ENCODE measurements at regions not wholly inside any gene's neighbourhood (a gene's known extent, or its start where the extent isn't known, plus 50 kb on each side); places are given as distances from the start of the nearest gene placed in this dataset.

DNA sequence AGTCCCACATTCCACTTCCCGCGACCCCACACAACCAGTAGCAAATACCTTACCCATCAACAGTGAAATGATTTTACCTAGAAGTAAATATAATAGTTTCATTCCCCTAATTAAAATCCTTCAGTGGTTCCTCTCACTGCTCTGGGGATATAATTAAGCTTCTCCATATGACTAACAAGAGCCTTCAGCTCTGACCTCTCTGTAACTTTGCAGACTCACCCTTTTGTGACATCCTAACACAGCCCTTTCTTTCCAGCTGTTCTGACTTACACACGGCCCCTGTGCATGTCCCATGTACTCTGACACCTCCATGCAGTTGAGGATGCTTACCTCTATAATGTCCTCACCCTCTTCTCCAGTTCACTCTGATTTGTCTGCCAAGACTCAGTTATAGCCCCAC is 137.3 kb upstream of the SPAG17 start:
- no peaks in the 10 kb centered on the region for H3K36me3 Mint-ChIP-seq (ENCODE audit: insufficient read depth, unreplicated experiment)
- BruUV-seq (replicated peaks), result no TSS peak
- POLR2A ChIA-PET, result no interaction called here
- peaks cover 18% of the 10 kb centered on the region for H3K9me3 Mint-ChIP-seq (ENCODE audit: unreplicated experiment)
- H3K4me1 Mint-ChIP-seq (ENCODE audit: low read depth, unreplicated experiment), result peaks cover 14% of the 10 kb centered on the region
- Histone ChIP-seq H3K27me3 (replicated peaks; ENCODE audit: control insufficient read depth, insufficient read depth, low read length) (no peaks in the 10 kb centered on the region), H3K36me3 (ENCODE audit: control insufficient read depth, insufficient read depth, low read length) (no peaks in the 10 kb centered on the region), H3K4me3 (ENCODE audit: low read depth, low read length) (no peak overlapping the region), H3K4me1 (peaks cover 10% of the 10 kb centered on the region), H3K9me3 (peaks cover 3% of the 10 kb centered on the region; the same call in 1 of the 2 replicates)
- H3K27me3 Mint-ChIP-seq (ENCODE audit: insufficient read depth, unreplicated experiment), result no peaks in the 10 kb centered on the region
- no peak for TF ChIP-seq CTCF (IDR thresholded peaks at IDR 0.05; ENCODE audit: insufficient read depth in 1 of 2, low read depth in 1 of 2, low read length in 1 of 2, severe bottlenecking in 1 of 2, unreplicated experiment in 1 of 2)
- CTCF ChIA-PET, result no interaction called here
- H3K4me3 Mint-ChIP-seq (ENCODE audit: unreplicated experiment), result no peak overlapping the region
- peak overlapping the region; percentile 53 for H3K27ac Mint-ChIP-seq (ENCODE audit: unreplicated experiment)
- intact Hi-C loops (cut with micrococcal nuclease; ENCODE audit: unreplicated experiment), result no loop called here
- DNase-seq, result no peak

- ChIA-PET CTCF (no interaction called here), POLR2A (no interaction called here)
- peaks cover 3% of the 10 kb centered on the region; the same call in 1 of the 2 replicates for H3K9me3 ChIP-seq
- no peaks in the 10 kb centered on the region for H3K36me3 Mint-ChIP-seq (ENCODE audit: insufficient read depth, unreplicated experiment)
- BruUV-seq (replicated peaks), result no TSS peak
- no peaks in the 10 kb centered on the region for H3K27me3 Mint-ChIP-seq (ENCODE audit: insufficient read depth, unreplicated experiment)
- peak overlapping the region; percentile 53 for H3K27ac Mint-ChIP-seq (ENCODE audit: unreplicated experiment)
- H3K4me1 ChIP-seq, result peaks cover 5% of the 10 kb centered on the region
- peaks cover 12% of the 10 kb centered on the region for H3K4me1 Mint-ChIP-seq (ENCODE audit: low read depth, unreplicated experiment)
- H3K27me3 ChIP-seq (replicated peaks; ENCODE audit: control insufficient read depth, insufficient read depth, low read length), result no peaks in the 10 kb centered on the region
- H3K36me3 ChIP-seq (ENCODE audit: control insufficient read depth, insufficient read depth, low read length), result no peaks in the 10 kb centered on the region
- peaks cover 19% of the 10 kb centered on the region for H3K9me3 Mint-ChIP-seq (ENCODE audit: unreplicated experiment)
- no peak overlapping the region for H3K4me3 Mint-ChIP-seq (ENCODE audit: unreplicated experiment)
- intact Hi-C loops (cut with micrococcal nuclease; ENCODE audit: unreplicated experiment), result no loop called here
- no peak for TF ChIP-seq CTCF (IDR thresholded peaks at IDR 0.05; ENCODE audit: insufficient read depth in 1 of 2, low read depth in 1 of 2, low read length in 1 of 2, severe bottlenecking in 1 of 2, unreplicated experiment in 1 of 2)
- no peak for DNase-seq
- no peak overlapping the region for H3K4me3 ChIP-seq (ENCODE audit: low read depth, low read length)
These were observed 136.8 kb upstream of the SPAG17 start for GRCh38 chr1:118321840-118322239.

DNA sequence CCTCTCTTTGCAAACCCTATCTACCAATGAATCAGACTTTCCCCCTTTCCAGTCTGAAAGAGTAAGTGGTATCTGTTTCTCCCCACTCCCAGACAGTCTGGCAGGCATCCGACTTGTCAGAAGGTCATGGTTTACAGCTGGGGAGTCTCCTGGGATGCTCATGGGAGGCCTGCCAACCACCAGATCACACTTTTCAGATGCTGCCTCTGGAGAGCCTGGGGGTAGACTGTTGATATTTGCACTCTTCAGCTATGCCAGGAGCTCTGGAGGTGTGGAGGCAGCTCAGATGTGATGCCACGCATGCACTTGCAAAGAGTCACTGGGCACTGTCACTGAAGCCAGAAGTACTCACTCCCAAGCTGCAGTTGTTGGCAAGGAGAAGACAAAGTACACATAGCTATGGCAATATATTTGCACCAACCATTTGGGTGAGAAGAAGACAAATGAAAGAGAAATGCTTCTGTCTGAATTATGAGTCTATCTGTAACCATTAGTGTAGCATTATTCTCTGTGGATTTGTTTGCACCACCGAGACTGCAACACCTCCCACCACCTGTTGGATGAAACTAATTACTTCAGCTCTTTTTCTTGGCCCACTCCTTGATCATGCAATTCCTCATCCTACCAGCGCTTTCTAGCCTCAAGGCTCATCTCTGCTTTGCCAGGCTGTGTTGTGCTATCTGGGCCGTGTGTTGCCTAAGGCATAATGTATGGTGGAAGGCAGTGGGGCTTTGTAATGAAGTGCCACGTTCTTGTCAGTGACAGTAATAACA is 133.0 kb upstream of the SPAG17 start:
- H3K27me3 Mint-ChIP-seq (ENCODE audit: insufficient read depth, unreplicated experiment), result no peaks in the 10 kb centered on the region
- CTCF ChIA-PET, result no interaction called here
- H3K27me3 ChIP-seq (replicated peaks; ENCODE audit: control insufficient read depth, insufficient read depth, low read length), result no peaks in the 10 kb centered on the region
- H3K4me3 ChIP-seq (ENCODE audit: low read depth, low read length), result no peak overlapping the region
- no TSS peak for BruUV-seq (replicated peaks)
- POLR2A ChIA-PET, result no interaction called here
- no peak for TF ChIP-seq CTCF (IDR thresholded peaks at IDR 0.05; ENCODE audit: insufficient read depth in 1 of 2, low read depth in 1 of 2, low read length in 1 of 2, severe bottlenecking in 1 of 2, unreplicated experiment in 1 of 2)
- no peaks in the 10 kb centered on the region for H3K4me1 ChIP-seq
- peaks cover 8% of the 10 kb centered on the region for H3K9me3 Mint-ChIP-seq (ENCODE audit: unreplicated experiment)
- DNase-seq, result no peak
- no peaks in the 10 kb centered on the region for H3K36me3 ChIP-seq (ENCODE audit: control insufficient read depth, insufficient read depth, low read length)
- H3K4me3 Mint-ChIP-seq (ENCODE audit: unreplicated experiment), result no peak overlapping the region
- no peak overlapping the region for H3K27ac Mint-ChIP-seq (ENCODE audit: unreplicated experiment)
- no peaks in the 10 kb centered on the region for H3K9me3 ChIP-seq
- peaks cover 6% of the 10 kb centered on the region for H3K4me1 Mint-ChIP-seq (ENCODE audit: low read depth, unreplicated experiment)
- intact Hi-C loops (cut with micrococcal nuclease; ENCODE audit: unreplicated experiment), result no loop called here
- no peaks in the 10 kb centered on the region for H3K36me3 Mint-ChIP-seq (ENCODE audit: insufficient read depth, unreplicated experiment)
